ENCODE measurements at regions not wholly inside any gene's neighbourhood (a gene's known extent, or its start where the extent isn't known, plus 50 kb on each side); places are given as distances from the start of the nearest gene placed in this dataset.
"Not testable (repeated sequence)": the region's sequence is repeated elsewhere in the genome, so short reads cannot be mapped to it uniquely, and the experiment has no call there.

GRCh38 chr2:31696068-31696467 lies 115.3 kb upstream of the SRD5A2 start:
- no peaks in the 10 kb centered on the region for H3K4me1 Mint-ChIP-seq (ENCODE audit: unreplicated experiment)
- TF ChIP-seq, protein P1, sequence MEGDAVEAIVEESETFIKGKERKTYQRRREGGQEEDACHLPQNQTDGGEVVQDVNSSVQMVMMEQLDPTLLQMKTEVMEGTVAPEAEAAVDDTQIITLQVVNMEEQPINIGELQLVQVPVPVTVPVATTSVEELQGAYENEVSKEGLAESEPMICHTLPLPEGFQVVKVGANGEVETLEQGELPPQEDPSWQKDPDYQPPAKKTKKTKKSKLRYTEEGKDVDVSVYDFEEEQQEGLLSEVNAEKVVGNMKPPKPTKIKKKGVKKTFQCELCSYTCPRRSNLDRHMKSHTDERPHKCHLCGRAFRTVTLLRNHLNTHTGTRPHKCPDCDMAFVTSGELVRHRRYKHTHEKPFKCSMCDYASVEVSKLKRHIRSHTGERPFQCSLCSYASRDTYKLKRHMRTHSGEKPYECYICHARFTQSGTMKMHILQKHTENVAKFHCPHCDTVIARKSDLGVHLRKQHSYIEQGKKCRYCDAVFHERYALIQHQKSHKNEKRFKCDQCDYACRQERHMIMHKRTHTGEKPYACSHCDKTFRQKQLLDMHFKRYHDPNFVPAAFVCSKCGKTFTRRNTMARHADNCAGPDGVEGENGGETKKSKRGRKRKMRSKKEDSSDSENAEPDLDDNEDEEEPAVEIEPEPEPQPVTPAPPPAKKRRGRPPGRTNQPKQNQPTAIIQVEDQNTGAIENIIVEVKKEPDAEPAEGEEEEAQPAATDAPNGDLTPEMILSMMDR (IDR thresholded peaks at IDR 0.05; ENCODE audit: unreplicated experiment), result no peak
- no peak overlapping the region for H3K27ac Mint-ChIP-seq (ENCODE audit: unreplicated experiment)
- peaks cover 26% of the 10 kb centered on the region for H3K9me3 Mint-ChIP-seq (ENCODE audit: unreplicated experiment)
- no peak overlapping the region for H3K4me3 Mint-ChIP-seq (ENCODE audit: unreplicated experiment)
- peaks cover 17% of the 10 kb centered on the region for H3K36me3 Mint-ChIP-seq (ENCODE audit: low read depth, unreplicated experiment)
- no peak for DNase-seq (ENCODE audit: low spot score)
- peaks cover 3% of the 10 kb centered on the region for H3K27me3 Mint-ChIP-seq (ENCODE audit: unreplicated experiment)

- TF ChIP-seq, protein P1 (IDR thresholded peaks at IDR 0.05; ENCODE audit: unreplicated experiment), result no peak
- Mint-ChIP-seq H3K27me3 (ENCODE audit: unreplicated experiment) (peaks cover 3% of the 10 kb centered on the region), H3K4me3 (ENCODE audit: unreplicated experiment) (peak overlapping the region; percentile 3), H3K27ac (ENCODE audit: unreplicated experiment) (no peak overlapping the region), H3K4me1 (ENCODE audit: unreplicated experiment) (no peaks in the 10 kb centered on the region), H3K9me3 (ENCODE audit: unreplicated experiment) (peaks cover 26% of the 10 kb centered on the region), H3K36me3 (ENCODE audit: low read depth, unreplicated experiment) (peaks cover 17% of the 10 kb centered on the region)
- DNase-seq (ENCODE audit: low spot score), result no peak
These were observed 113.7 kb upstream of the SRD5A2 start for GRCh38 chr2:31694444-31694843.

DNA sequence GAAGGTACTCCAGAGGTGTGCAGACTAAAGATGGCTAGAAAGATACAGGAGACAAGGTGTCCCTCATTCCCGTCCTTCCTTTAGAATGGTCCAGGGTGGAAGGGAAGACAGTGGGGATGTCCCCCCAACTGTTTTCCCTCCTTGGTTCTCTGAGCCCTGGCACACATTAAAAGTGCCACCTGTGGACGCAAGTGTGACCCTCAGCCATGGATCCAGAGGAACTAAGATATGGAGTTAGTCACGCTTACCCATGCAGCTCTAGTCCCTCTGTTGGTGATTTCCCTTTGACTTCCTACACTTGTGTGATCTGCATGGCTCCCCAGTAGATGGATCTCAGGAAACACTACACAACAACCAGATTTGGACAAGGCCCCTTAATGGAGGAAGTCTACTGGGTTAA lies 113.1 kb upstream of the SRD5A2 start:
- no peak overlapping the region for H3K27ac Mint-ChIP-seq (ENCODE audit: unreplicated experiment)
- peaks cover 21% of the 10 kb centered on the region for H3K36me3 Mint-ChIP-seq (ENCODE audit: low read depth, unreplicated experiment)
- no peak overlapping the region for H3K4me3 Mint-ChIP-seq (ENCODE audit: unreplicated experiment)
- H3K27me3 Mint-ChIP-seq (ENCODE audit: unreplicated experiment), result peaks cover 3% of the 10 kb centered on the region
- TF ChIP-seq, protein P1 (IDR thresholded peaks at IDR 0.05; ENCODE audit: unreplicated experiment), result no peak
- peaks cover 26% of the 10 kb centered on the region for H3K9me3 Mint-ChIP-seq (ENCODE audit: unreplicated experiment)
- no peak for DNase-seq (ENCODE audit: low spot score)
- no peaks in the 10 kb centered on the region for H3K4me1 Mint-ChIP-seq (ENCODE audit: unreplicated experiment)

DNA sequence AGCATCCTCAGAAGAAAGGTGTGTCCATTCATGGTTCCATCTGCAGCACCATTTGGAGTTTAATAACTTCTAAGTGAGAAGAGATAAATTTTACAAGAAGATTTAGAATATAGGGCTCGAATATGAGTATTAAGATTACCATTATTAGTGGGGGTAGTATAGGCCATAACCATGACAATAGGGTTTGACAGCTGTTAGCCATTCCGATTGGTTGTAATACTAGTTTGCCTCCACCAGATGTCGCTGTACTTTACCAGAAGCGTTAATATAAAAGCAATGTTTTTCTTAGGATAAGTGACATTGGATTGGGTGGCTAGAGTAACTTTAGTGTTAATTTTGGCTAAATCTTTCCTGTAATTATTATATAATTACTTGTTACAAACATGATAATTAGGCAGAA lies 107.5 kb upstream of the SRD5A2 start:
- Mint-ChIP-seq H3K4me3 (ENCODE audit: unreplicated experiment) (no peak overlapping the region), H3K9me3 (ENCODE audit: unreplicated experiment) (peaks cover 13% of the 10 kb centered on the region), H3K4me1 (ENCODE audit: unreplicated experiment) (no peaks in the 10 kb centered on the region), H3K27me3 (ENCODE audit: unreplicated experiment) (peaks cover 5% of the 10 kb centered on the region), H3K36me3 (ENCODE audit: low read depth, unreplicated experiment) (peaks cover 16% of the 10 kb centered on the region), H3K27ac (ENCODE audit: unreplicated experiment) (no peak overlapping the region)
- TF ChIP-seq, protein P1 (IDR thresholded peaks at IDR 0.05; ENCODE audit: unreplicated experiment), result peak; percentile 70
- no peak for DNase-seq (ENCODE audit: low spot score)

DNA sequence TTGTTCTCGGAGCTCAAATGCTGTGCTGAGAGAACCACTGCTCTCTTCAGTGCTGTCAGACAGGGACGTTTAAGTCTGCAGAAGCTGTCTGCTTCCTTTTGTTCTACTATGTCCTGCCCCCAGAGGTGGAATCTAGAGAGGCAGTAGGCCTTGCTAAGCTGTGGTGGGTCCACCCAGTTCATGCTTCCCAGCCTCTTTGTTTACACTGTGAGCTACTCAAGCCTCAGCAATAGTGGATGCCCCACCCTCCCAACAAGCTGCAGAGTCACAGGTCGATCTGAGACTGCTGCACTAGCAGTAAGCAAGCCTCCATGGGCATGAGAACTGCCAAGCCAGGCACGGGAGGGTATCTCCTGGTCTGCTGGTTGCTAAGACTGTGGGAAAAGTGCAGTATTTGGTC lies 102.8 kb upstream of the SRD5A2 start:
- not testable (repeated sequence) for H3K27me3 Mint-ChIP-seq (ENCODE audit: unreplicated experiment)

GRCh38 chr2:31675485-31675901 lies 94.8 kb upstream of the SRD5A2 start:
- no peaks in the 10 kb centered on the region for H3K36me3 Mint-ChIP-seq (ENCODE audit: low read depth, unreplicated experiment)
- no peak overlapping the region for H3K4me3 Mint-ChIP-seq (ENCODE audit: unreplicated experiment)
- H3K4me1 Mint-ChIP-seq (ENCODE audit: unreplicated experiment), result no peaks in the 10 kb centered on the region
- DNase-seq (ENCODE audit: low spot score), result peak; percentile 54
- no peaks in the 10 kb centered on the region for H3K27me3 Mint-ChIP-seq (ENCODE audit: unreplicated experiment)
- TF ChIP-seq, protein P1 (IDR thresholded peaks at IDR 0.05; ENCODE audit: unreplicated experiment), result no peak
- no peaks in the 10 kb centered on the region for H3K9me3 Mint-ChIP-seq (ENCODE audit: unreplicated experiment)
- H3K27ac Mint-ChIP-seq (ENCODE audit: unreplicated experiment), result no peak overlapping the region

More for the DNA sequence above, 102.8 kb upstream of the SRD5A2 start:
- not testable (repeated sequence) for H3K4me1 Mint-ChIP-seq (ENCODE audit: unreplicated experiment); H3K4me3 Mint-ChIP-seq (ENCODE audit: unreplicated experiment); H3K27ac Mint-ChIP-seq (ENCODE audit: unreplicated experiment); H3K36me3 Mint-ChIP-seq (ENCODE audit: low read depth, unreplicated experiment); DNase-seq (ENCODE audit: low spot score)
- peaks cover 14% of the 10 kb centered on the region for H3K9me3 Mint-ChIP-seq (ENCODE audit: unreplicated experiment)
